GM12865 (cell line): ENCODE measurements at regions not wholly inside any gene's neighbourhood (a gene's known extent, or its start where the extent isn't known, plus 50 kb on each side); places are given as distances from the start of the nearest gene placed in this dataset.
"Not testable (repeated sequence)": the region's sequence is repeated elsewhere in the genome, so short reads cannot be mapped to it uniquely, and the experiment has no call there.

Source experiments
- DNase-seq: peaks from one replicate; pipeline ENCODE4 v3.0.0; 2010; ENCODE audit warnings: low read depth
- H3K4me3 ChIP-seq: 2 replicates; pipeline ENCODE4 v1.5.1; 2011; ENCODE audit warnings: mild to moderate bottlenecking, low read depth, low read length, control low read depth
- TF ChIP-seq, protein P1 (sequence below): IDR thresholded peaks from 2 replicates; pipeline ENCODE4 v1.5.1; 2011; ENCODE audit warnings: low read length, control low read depth, low read depth, inconsistent platforms; ENCODE audit not compliant: insufficient read depth; ENCODE audit errors: missing control alignments

DNA sequence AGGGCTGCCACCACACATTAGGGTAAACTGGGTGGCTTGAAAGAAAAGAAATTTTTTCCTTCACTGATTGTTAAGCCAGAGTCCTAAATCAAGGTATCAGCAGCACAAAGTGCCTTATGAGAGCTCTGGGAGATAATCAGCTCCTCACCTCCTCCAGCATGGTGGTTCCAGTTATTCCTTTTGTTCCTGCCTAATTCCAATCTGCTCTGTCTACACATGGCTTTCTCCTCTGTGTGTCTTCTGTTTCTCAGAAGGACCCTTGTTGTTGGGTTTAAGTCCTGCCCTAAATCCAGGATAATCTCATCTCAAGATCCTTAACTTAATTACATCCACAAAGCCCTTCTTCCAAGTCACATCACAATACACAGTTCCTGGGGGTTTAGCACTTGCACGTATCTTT is 1352.0 kb upstream of the CDH9 start:
- H3K4me3 ChIP-seq: no peak overlapping the region
- TF ChIP-seq, protein P1, sequence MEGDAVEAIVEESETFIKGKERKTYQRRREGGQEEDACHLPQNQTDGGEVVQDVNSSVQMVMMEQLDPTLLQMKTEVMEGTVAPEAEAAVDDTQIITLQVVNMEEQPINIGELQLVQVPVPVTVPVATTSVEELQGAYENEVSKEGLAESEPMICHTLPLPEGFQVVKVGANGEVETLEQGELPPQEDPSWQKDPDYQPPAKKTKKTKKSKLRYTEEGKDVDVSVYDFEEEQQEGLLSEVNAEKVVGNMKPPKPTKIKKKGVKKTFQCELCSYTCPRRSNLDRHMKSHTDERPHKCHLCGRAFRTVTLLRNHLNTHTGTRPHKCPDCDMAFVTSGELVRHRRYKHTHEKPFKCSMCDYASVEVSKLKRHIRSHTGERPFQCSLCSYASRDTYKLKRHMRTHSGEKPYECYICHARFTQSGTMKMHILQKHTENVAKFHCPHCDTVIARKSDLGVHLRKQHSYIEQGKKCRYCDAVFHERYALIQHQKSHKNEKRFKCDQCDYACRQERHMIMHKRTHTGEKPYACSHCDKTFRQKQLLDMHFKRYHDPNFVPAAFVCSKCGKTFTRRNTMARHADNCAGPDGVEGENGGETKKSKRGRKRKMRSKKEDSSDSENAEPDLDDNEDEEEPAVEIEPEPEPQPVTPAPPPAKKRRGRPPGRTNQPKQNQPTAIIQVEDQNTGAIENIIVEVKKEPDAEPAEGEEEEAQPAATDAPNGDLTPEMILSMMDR: no peak
- no peak for DNase-seq

DNA sequence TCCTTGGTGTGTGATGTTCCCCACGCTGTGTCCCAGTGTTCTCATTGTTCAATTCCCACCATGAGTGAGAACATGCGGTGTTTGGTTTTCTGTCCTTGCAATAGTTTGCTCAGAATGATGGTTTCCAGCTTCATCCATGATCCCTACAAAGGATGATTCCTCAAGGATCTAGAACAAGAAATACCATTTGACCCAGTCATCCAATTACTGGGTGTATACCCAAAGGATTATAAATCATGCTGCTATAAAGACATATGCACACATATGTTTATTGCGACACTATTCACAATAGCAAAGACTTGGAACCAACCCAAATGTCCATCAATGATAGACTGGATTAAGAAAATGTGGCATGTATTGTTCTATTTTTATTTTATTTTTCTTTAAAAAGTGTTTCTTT is 1351.3 kb upstream of the CDH9 start:
- not testable (repeated sequence) for H3K4me3 ChIP-seq, DNase-seq

DNA sequence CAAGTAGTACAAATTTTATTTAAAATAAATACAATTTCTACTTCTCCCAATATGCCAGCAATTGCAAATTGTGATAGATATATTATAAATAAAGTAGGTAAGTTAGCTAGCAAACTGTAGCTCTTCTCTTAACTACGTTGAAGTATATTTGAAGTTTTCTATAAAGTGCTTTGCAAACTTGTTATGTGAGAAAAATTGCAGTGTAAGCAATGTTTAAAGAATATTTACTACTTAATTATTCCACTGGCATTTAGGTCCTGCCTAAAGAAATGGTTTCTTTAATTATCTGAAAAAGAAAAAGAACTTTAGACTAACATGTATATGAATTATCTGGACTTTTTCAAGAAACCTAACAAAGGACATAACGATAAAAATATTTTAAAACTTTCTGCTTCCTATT is 1350.0 kb upstream of the CDH9 start:
- DNase-seq: no peak
- H3K4me3 ChIP-seq: no peak overlapping the region
- TF ChIP-seq, protein P1: no peak

DNA sequence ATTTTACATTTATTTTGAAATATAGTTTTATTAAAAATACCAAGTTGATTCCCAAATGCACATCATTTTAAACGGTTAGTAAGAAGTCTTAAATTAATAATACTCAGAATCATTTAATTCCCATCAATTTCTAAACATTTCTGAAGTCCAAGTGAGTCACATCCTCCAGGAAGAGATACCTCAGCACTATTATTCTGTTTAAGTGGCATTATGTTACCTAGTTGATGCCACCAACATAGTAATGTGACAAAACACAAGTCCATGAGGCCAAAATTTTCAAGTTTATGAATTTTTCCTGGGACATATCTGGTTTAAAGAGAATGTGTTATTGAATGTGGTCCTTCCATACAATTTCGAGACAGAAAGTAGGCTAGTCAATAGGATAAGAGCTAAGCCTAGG is 1348.3 kb upstream of the CDH9 start:
- DNase-seq: no peak
- no peak overlapping the region for H3K4me3 ChIP-seq
- TF ChIP-seq, protein P1: no peak

DNA sequence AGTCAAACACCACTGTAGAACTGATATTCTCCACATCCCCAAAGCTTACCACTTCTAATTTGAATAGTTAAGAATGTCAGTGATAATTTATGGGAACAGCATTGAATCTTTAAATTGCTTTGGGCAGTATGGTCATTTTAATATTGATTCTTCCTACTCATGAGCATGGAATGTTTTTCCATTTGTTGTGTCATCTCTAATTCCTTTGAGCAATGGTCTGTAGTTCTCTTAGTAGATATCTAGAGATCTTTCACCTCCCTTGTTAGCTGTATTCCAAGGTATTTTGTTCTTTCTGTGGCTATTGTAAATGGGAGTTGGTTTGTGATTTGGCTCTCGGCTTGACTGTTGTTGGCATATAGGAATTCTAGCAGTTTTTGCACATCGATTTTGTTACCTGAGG is 1341.8 kb upstream of the CDH9 start:
- TF ChIP-seq, protein P1: no peak
- H3K4me3 ChIP-seq: no peak overlapping the region
- DNase-seq: no peak

DNA sequence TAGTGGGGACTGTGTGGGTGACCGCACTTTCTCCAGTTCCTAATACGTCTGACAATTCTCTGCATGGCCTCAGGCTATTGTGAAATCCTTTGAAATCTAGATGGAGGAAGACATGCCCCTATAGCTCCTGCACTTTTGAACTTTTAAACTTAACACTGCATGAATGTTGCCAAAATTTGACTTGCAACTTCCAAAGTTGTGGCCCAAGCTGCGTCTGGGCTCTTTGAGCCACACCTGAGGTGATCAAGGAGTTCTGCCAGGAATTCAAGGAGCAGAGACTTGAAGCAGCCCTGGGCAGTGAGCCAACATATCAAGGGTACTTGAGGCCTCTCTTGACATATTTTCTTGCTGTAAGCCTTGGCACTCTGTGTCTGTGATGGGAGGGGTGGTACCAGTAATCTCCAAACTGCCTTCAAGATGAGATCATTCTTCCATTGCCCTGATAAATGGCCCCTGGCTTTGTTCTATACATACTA is 1336.1 kb upstream of the CDH9 start:
- TF ChIP-seq, protein P1: no peak
- no peak overlapping the region for H3K4me3 ChIP-seq
- DNase-seq: no peak

DNA sequence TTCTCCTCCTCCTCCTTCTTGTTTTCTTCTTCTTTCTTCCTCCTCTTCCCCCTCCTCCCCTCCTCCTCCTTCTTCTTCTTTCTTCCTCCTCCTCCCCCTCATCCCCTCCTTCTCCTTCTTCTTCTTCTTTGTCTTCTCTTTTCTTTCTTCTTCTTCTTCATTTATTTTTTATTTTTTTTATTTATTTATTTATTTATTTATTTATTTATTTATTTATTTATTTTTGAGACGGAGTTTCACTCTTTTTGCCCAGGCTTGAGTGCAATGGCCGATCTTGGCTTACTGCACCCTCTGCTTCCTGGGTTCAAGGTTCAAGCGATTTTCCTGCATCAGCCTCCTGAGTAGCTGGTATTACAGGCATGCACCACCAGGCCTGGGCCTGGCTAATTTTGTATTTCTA is 1332.5 kb upstream of the CDH9 start:
- TF ChIP-seq, protein P1: no peak
- H3K4me3 ChIP-seq: no peak overlapping the region
- no peak for DNase-seq
